ENCODE measurements at regions not wholly inside any gene's neighbourhood (a gene's known extent, or its start where the extent isn't known, plus 50 kb on each side); places are given as distances from the start of the nearest gene placed in this dataset.

- Histone ChIP-seq H3K4me3 (ENCODE audit: low read depth, low read length, poor library complexity, severe bottlenecking) (no peak overlapping the region), H3K27ac (ENCODE audit: low read depth, low read length, poor library complexity, severe bottlenecking) (no peak overlapping the region), H3K36me3 (ENCODE audit: insufficient read depth, low read length) (no peaks in the 10 kb centered on the region), H3F3A (ENCODE audit: insufficient read depth, low read length) (no peaks in the 10 kb centered on the region), H3K27me3 (ENCODE audit: insufficient read depth, low read length) (no peaks in the 10 kb centered on the region), H3K4me1 (ENCODE audit: insufficient read depth, low read length, severe bottlenecking) (no peaks in the 10 kb centered on the region), H3K9me3 (ENCODE audit: low read length) (no peaks in the 10 kb centered on the region), H4K20me1 (ENCODE audit: insufficient read depth, low read length) (no peaks in the 10 kb centered on the region), H3K9me2 (ENCODE audit: low read depth, low read length) (no peaks in the 10 kb centered on the region), H3K79me2 (ENCODE audit: insufficient read depth, low read length) (no peaks in the 10 kb centered on the region), H2AFZ (ENCODE audit: low read length) (no peak overlapping the region), H3K9ac (ENCODE audit: low read length) (no peak overlapping the region), H3K4me2 (ENCODE audit: low read length) (no peak overlapping the region)
- TF ChIP-seq EZH2 (IDR thresholded peaks at IDR 0.05; ENCODE audit: borderline replicate concordance, low read length), result no peak
- TF ChIP-seq, protein P1, sequence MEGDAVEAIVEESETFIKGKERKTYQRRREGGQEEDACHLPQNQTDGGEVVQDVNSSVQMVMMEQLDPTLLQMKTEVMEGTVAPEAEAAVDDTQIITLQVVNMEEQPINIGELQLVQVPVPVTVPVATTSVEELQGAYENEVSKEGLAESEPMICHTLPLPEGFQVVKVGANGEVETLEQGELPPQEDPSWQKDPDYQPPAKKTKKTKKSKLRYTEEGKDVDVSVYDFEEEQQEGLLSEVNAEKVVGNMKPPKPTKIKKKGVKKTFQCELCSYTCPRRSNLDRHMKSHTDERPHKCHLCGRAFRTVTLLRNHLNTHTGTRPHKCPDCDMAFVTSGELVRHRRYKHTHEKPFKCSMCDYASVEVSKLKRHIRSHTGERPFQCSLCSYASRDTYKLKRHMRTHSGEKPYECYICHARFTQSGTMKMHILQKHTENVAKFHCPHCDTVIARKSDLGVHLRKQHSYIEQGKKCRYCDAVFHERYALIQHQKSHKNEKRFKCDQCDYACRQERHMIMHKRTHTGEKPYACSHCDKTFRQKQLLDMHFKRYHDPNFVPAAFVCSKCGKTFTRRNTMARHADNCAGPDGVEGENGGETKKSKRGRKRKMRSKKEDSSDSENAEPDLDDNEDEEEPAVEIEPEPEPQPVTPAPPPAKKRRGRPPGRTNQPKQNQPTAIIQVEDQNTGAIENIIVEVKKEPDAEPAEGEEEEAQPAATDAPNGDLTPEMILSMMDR (IDR thresholded peaks at IDR 0.05; ENCODE audit: low read length), result no peak
These were observed 214.4 kb downstream of the RAP2A start for GRCh38 chr13:97648171-97648880.

- H3K36me3 ChIP-seq (ENCODE audit: insufficient read depth, low read length), result no peaks in the 10 kb centered on the region
- no peaks in the 10 kb centered on the region for H4K20me1 ChIP-seq (ENCODE audit: insufficient read depth, low read length)
- H3K4me1 ChIP-seq (ENCODE audit: insufficient read depth, low read length, severe bottlenecking), result no peaks in the 10 kb centered on the region
- H3K9ac ChIP-seq (ENCODE audit: low read length), result no peak overlapping the region
- no peaks in the 10 kb centered on the region for H3K27me3 ChIP-seq (ENCODE audit: insufficient read depth, low read length)
- H2AFZ ChIP-seq (ENCODE audit: low read length), result no peak overlapping the region
- no peak overlapping the region for H3K4me3 ChIP-seq (ENCODE audit: low read depth, low read length, poor library complexity, severe bottlenecking)
- no peaks in the 10 kb centered on the region for H3K9me2 ChIP-seq (ENCODE audit: low read depth, low read length)
- H3K9me3 ChIP-seq (ENCODE audit: low read length), result no peaks in the 10 kb centered on the region
- no peak for TF ChIP-seq EZH2 (IDR thresholded peaks at IDR 0.05; ENCODE audit: borderline replicate concordance, low read length)
- TF ChIP-seq, protein P1 (IDR thresholded peaks at IDR 0.05; ENCODE audit: low read length), result no peak
- H3K79me2 ChIP-seq (ENCODE audit: insufficient read depth, low read length), result no peaks in the 10 kb centered on the region
- H3K4me2 ChIP-seq (ENCODE audit: low read length), result no peak overlapping the region
- no peaks in the 10 kb centered on the region for H3F3A ChIP-seq (ENCODE audit: insufficient read depth, low read length)
- H3K27ac ChIP-seq (ENCODE audit: low read depth, low read length, poor library complexity, severe bottlenecking), result no peak overlapping the region
These were observed 214.9 kb downstream of the RAP2A start for GRCh38 chr13:97648881-97649224.

DNA sequence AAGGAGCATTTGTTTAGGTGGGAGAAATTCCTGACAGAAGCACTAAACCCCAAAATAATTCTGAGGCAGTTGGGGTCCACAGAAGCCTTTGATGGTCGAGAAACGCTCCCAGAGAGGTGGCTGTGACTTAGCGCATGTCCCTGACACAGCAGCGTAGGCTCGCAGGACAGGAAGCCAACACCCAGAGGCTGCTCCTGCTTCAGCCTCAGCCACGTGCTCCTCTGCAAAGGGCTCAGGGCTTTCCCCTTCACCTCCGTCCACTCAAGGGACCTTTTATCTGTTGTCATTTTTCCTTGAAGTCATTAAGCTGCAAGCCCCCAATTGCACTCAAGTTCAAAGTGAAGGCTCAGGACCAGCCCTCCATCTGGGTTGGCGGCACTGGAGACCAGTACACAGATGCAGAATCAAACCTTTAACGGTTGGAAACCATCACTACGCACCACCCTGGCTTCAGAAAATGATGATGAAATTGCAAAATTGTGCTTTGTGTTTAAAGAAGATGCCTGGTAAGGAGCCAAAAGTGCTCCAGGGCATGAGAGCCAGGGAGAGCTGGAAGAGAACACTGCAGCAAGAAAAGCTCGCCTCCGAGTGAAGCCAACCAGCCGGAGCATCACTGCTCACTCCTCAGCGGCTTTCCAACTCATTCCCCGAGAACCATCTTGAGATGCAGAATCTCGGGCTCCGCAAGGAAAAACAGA is 219.6 kb downstream of the RAP2A start:
- Histone ChIP-seq H3K9ac (ENCODE audit: low read length) (no peak overlapping the region), H3K79me2 (ENCODE audit: insufficient read depth, low read length) (no peaks in the 10 kb centered on the region), H3K36me3 (ENCODE audit: insufficient read depth, low read length) (no peaks in the 10 kb centered on the region), H3K9me2 (ENCODE audit: low read depth, low read length) (no peaks in the 10 kb centered on the region), H3K4me1 (ENCODE audit: insufficient read depth, low read length, severe bottlenecking) (no peaks in the 10 kb centered on the region), H3K27ac (ENCODE audit: low read depth, low read length, poor library complexity, severe bottlenecking) (no peak overlapping the region), H3K27me3 (ENCODE audit: insufficient read depth, low read length) (no peaks in the 10 kb centered on the region), H2AFZ (ENCODE audit: low read length) (no peak overlapping the region), H3K9me3 (ENCODE audit: low read length) (no peaks in the 10 kb centered on the region), H3F3A (ENCODE audit: insufficient read depth, low read length) (no peaks in the 10 kb centered on the region), H3K4me3 (ENCODE audit: low read depth, low read length, poor library complexity, severe bottlenecking) (no peak overlapping the region), H4K20me1 (ENCODE audit: insufficient read depth, low read length) (no peaks in the 10 kb centered on the region), H3K4me2 (ENCODE audit: low read length) (no peak overlapping the region)
- TF ChIP-seq EZH2 (IDR thresholded peaks at IDR 0.05; ENCODE audit: borderline replicate concordance, low read length), result no peak
- TF ChIP-seq, protein P1 (IDR thresholded peaks at IDR 0.05; ENCODE audit: low read length), result no peak

Measured in OCI-LY1 (cell line).